Heart right ventricle (tissue), 16 donors: ENCODE measurements at regions not wholly inside any gene's neighbourhood (a gene's known extent, or its start where the extent isn't known, plus 50 kb on each side); places are given as distances from the start of the nearest gene placed in this dataset.

Source experiments
- ATAC-seq, 8 donors: fragments of 200-7000 bp; cut with Tn5 transposase; one replicate each; pipeline ENCODE4 v1.9.1; 2020; ENCODE audit warnings: mild to moderate bottlenecking in 8 of 8, moderate library complexity in 8 of 8, moderate number of reproducible peaks in 1 of 8
- DNase-seq, 2 donors: peaks; one replicate each; pipeline ENCODE4 v3.0.0-alpha.2; 2020
- H3K27ac ChIP-seq, 10 donors: fragments of 200-600 bp; sonication (generic) in 2 of 10; one replicate each; pipeline versions ENCODE4 v1.5.0 to v1.8.0; 2020 to 2022; ENCODE audit warnings: mild to moderate bottlenecking in 3 of 10
- H3K27me3 ChIP-seq, 7 donors: fragments of 200-600 bp; one replicate each; pipeline ENCODE4 v1.8.0; 2021 to 2022; ENCODE audit warnings: mild to moderate bottlenecking in 2 of 7
- H3K36me3 ChIP-seq, 9 donors: fragments of 200-600 bp; sonication (generic) in 1 of 9; one replicate each; pipeline versions ENCODE4 v1.5.0 to v1.8.0; 2020 to 2022; ENCODE audit warnings: mild to moderate bottlenecking in 2 of 9
- H3K4me1 ChIP-seq, 9 donors: fragments of 200-600 bp; sonication (generic) in 1 of 9; one replicate each; pipeline versions ENCODE4 v1.5.0 to v1.8.0; 2020 to 2022; ENCODE audit warnings: mild to moderate bottlenecking in 4 of 9
- H3K4me3 ChIP-seq, 10 donors: fragments of 200-600 bp; sonication (generic) in 2 of 10; one replicate each; pipeline versions ENCODE4 v1.5.0 to v1.8.0; 2020 to 2022; ENCODE audit warnings: mild to moderate bottlenecking in 7 of 10, moderate library complexity in 2 of 10
- H3K9me3 ChIP-seq, 11 donors: fragments of 200-600 bp in 10 of 11; sonication (generic) in 2 of 11; one replicate each; pipeline versions ENCODE4 v1.5.0 to v1.8.0; 2013 to 2022; ENCODE audit warnings: mild to moderate bottlenecking in 2 of 11, control low read depth in 1 of 11, moderate library complexity in 1 of 11
- CTCF ChIP-seq, 9 donors: fragments of 200-600 bp; sonication (generic) in 2 of 9; IDR thresholded peaks; one replicate each; pipeline versions ENCODE4 v1.5.0 to v1.8.0; 2021 to 2022; ENCODE audit warnings: antibody characterized with exemption in 9 of 9, mild to moderate bottlenecking in 5 of 9, moderate library complexity in 1 of 9
- WGBS, 2 donors: extraction: QIAGEN DNeasy Blood & Tissue Kit; methylation state at CpG; one replicate each; pipeline ENCODE4 v1.1.7; 2013; ENCODE audit warnings: inconsistent platforms in 1 of 2; 5-methylcytosine and 5-hydroxymethylcytosine counted together
- intact Hi-C, 10 donors: fragments of 100-400 bp; cut with DNase I; formaldehyde crosslinking; loops; one replicate each; pipeline versions ENCODE4 v1.11.1 to v1.14.2; 2022
- donor health status: Arrhythmogenic right ventricular cardiomyopathy.
- donor health status: ischemic (EF 13 %, LVEDD 7.1; RV severe dilation, severe dysfunction).
- donor health status: healthy with polysubstance abuse.
- donor health status: DM: no; HTN: yes; CAD: no.
- donor health status: DM: no; HTN: no; CAD: no.
- donor health status: ischemic (EF 25% LVEDD 6.9; RV normal size, moderate dysfunction).
- donor health status: ischemic (EF 25% LVEDD 5.7; RV mildly dilated, moderate dysfunction).
- donor health status: healthy.
- donor health status: DM: yes; HTN: yes; CAD: no.
- donor health status: Ischemic cardiomyopathy.
- donor health status: ischemic (EF 35%, LVEDD 5.7; RV mildly dilated, moderate dysfunction).
- donor health status: nonischemic (EF 11% LVEDD 7.7; RV severe dilation, severe dysfunction).
- donor health status: DM: yes; HTN: yes; CAD: no.
- donor health status: PGD.
- donor health status: ischemic (EF 29% LVEDD 5.4; RV normal size, mild dysfunction).
- donor health status: nonischemic (EF 23%, LVEDD 6.1; RV moderate dilation, normal function).

GRCh38 chr5:163658702-163659567 lies 153.5 kb downstream of the MAT2B start:
- H3K36me3 ChIP-seq, result no peaks in the 10 kb centered on the region
- H3K27me3 ChIP-seq, result no peaks in the 10 kb centered on the region
- ATAC-seq (no peak), DNase-seq (no peak)
- H3K9me3 ChIP-seq, result peaks cover 0 to 9% (median 0%) of the 10 kb centered on the region in 11 donors
- no peak overlapping the region for H3K4me3 ChIP-seq
- intact Hi-C loops, result no loop called here
- TF ChIP-seq CTCF (IDR thresholded peaks at IDR 0.05), result no peak
- 79 to 83% methylated on average over 7 of the region's 7 CpGs for WGBS, 2 donors
- H3K4me1 ChIP-seq, result no peaks in the 10 kb centered on the region
- no peak overlapping the region for H3K27ac ChIP-seq

DNA sequence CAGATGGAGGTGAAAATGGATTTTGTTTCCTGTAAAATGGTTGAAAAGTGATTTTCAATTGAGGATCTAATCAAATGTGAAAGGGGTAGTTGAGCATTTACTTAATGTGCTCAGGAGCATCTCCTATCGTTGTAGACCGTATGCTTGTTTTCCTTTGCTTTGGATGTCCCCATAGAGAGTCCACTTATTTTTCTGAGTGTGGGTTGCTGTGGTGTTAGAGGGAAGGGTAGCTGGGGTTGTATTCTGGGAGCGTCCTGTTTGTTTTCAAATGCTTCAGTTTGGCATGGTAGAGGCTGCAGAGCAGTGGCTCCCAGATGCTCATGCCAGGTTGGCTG lies 154.1 kb downstream of the MAT2B start:
- DNase-seq (no peak), ATAC-seq (no peak)
- TF ChIP-seq CTCF (IDR thresholded peaks at IDR 0.05), result no peak
- Histone ChIP-seq H3K27ac (no peak overlapping the region), H3K4me3 (no peak overlapping the region), H3K27me3 (no peaks in the 10 kb centered on the region), H3K36me3 (no peaks in the 10 kb centered on the region), H3K4me1 (no peaks in the 10 kb centered on the region), H3K9me3 (peaks cover 0 to 4% (median 0%) of the 10 kb centered on the region in 11 donors)
- 45 to 52% methylated on average over 3 of the region's 3 CpGs for WGBS, 2 donors
- intact Hi-C loops, result no loop called here

DNA sequence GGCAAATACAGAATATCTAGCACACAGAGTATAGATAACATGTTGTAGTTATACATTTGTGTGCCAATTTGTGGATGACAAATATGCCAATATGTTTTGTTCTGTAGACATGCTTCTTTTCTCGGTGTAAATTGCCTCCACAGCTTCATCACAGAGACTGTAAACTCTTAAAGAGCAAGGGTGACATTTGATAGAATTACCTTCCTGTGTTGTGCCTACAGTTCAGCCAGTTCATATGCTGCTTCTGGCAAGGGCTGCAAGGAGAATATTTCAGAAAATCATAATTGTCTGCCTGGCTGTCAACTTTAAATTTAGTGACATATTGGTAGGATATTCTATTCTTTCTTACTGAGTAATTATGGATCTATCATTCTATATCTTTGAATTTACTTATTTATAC lies 155.1 kb downstream of the MAT2B start:
- no peaks in the 10 kb centered on the region for H3K36me3 ChIP-seq
- no peaks in the 10 kb centered on the region for H3K27me3 ChIP-seq
- H3K9me3 ChIP-seq, result peaks cover 0 to 4% (median 0%) of the 10 kb centered on the region in 11 donors
- no peaks in the 10 kb centered on the region for H3K4me1 ChIP-seq
- DNase-seq (no peak), ATAC-seq (no peak)
- H3K4me3 ChIP-seq, result no peak overlapping the region
- intact Hi-C loops, result no loop called here
- 80 to 89% methylated on average over 1 of the region's 1 CpG for WGBS, 2 donors
- TF ChIP-seq CTCF (IDR thresholded peaks at IDR 0.05), result no peak
- no peak overlapping the region for H3K27ac ChIP-seq

DNA sequence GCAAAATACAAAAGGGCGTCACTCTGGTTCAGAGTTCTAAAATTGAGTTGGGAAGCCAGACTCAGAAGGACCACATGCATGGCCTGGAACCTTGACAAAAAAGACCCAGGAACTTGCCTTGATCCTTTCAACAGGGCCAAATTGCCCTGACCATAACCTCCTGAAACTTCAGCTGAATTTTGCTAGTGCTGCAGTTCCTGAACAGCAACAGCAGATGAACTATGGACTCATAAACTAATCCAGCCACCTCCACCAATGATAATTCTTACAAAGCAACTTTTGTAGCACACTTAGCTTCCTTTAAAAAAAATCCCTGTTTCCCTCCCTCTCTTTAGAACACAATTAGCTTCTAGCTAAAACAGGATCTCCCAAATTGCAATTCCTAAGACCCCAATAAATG lies 155.9 kb downstream of the MAT2B start:
- intact Hi-C loops, result no loop called here
- Histone ChIP-seq H3K4me1 (no peaks in the 10 kb centered on the region), H3K9me3 (peaks cover 0 to 4% (median 0%) of the 10 kb centered on the region in 11 donors), H3K27ac (no peak overlapping the region), H3K36me3 (no peaks in the 10 kb centered on the region), H3K27me3 (no peaks in the 10 kb centered on the region), H3K4me3 (no peak overlapping the region)
- TF ChIP-seq CTCF (IDR thresholded peaks at IDR 0.05), result no peak
- DNase-seq, result no peak
- 78 to 85% methylated on average over 1 of the region's 1 CpG for WGBS, 2 donors
- ATAC-seq, result no peak
